PC-9 (cell line): ENCODE measurements at regions not wholly inside any gene's neighbourhood (a gene's known extent, or its start where the extent isn't known, plus 50 kb on each side); places are given as distances from the start of the nearest gene placed in this dataset.

Source experiments
- EZH2 ChIP-seq: fragments of 200-600 bp; sonication (generic); IDR thresholded peaks from 2 replicates; pipeline ENCODE4 v1.8.0; 2017; ENCODE audit warnings: antibody characterized with exemption, low read depth
- TF ChIP-seq, protein P1 (sequence below): fragments of 200-600 bp; sonication (generic); conservative IDR thresholded peaks from 2 replicates; pipeline ENCODE4 v1.6.1; 2017; ENCODE audit warnings: mixed run types, antibody characterized with exemption, mild to moderate bottlenecking, moderate library complexity

- TF ChIP-seq, protein P1, sequence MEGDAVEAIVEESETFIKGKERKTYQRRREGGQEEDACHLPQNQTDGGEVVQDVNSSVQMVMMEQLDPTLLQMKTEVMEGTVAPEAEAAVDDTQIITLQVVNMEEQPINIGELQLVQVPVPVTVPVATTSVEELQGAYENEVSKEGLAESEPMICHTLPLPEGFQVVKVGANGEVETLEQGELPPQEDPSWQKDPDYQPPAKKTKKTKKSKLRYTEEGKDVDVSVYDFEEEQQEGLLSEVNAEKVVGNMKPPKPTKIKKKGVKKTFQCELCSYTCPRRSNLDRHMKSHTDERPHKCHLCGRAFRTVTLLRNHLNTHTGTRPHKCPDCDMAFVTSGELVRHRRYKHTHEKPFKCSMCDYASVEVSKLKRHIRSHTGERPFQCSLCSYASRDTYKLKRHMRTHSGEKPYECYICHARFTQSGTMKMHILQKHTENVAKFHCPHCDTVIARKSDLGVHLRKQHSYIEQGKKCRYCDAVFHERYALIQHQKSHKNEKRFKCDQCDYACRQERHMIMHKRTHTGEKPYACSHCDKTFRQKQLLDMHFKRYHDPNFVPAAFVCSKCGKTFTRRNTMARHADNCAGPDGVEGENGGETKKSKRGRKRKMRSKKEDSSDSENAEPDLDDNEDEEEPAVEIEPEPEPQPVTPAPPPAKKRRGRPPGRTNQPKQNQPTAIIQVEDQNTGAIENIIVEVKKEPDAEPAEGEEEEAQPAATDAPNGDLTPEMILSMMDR: no peak
- TF ChIP-seq EZH2: no peak
These were observed 91.8 kb upstream of the CISTR start for GRCh38 chr12:53843545-53843944.
